OCI-LY1 (cell line): ENCODE measurements at regions not wholly inside any gene's neighbourhood (a gene's known extent, or its start where the extent isn't known, plus 50 kb on each side); places are given as distances from the start of the nearest gene placed in this dataset.

Experiments
- H2AFZ ChIP-seq: fragments of 200-600 bp; sonication (generic), shearing (Covaris generic); 2 replicates; pipeline ENCODE4 v1.6.0; 2014; ENCODE audit warnings: antibody characterized with exemption, mild to moderate bottlenecking, low read length
- H3F3A ChIP-seq: fragments of 200-600 bp; sonication (generic), shearing (Covaris generic); 2 replicates; pipeline ENCODE4 v1.6.0; 2014; ENCODE audit warnings: mild to moderate bottlenecking, antibody characterized with exemption, low read length, moderate library complexity; ENCODE audit not compliant: insufficient read depth
- H3K27ac ChIP-seq: fragments of 200-600 bp; sonication (generic); 2 replicates; pipeline ENCODE4 v1.5.1; 2014; ENCODE audit warnings: low read length, mixed run types, mild to moderate bottlenecking, low read depth; ENCODE audit not compliant: poor library complexity, severe bottlenecking
- H3K27me3 ChIP-seq: fragments of 200-600 bp; sonication (generic); 2 replicates; pipeline ENCODE4 v1.6.0; 2014; ENCODE audit warnings: antibody characterized with exemption, mild to moderate bottlenecking, low read length, moderate library complexity; ENCODE audit not compliant: insufficient read depth
- H3K36me3 ChIP-seq: fragments of 200-600 bp; sonication (generic); 2 replicates; pipeline ENCODE4 v1.6.1; 2014; ENCODE audit warnings: mild to moderate bottlenecking, antibody characterized with exemption, low read length, moderate library complexity, mixed read lengths; ENCODE audit not compliant: insufficient read depth
- H3K4me1 ChIP-seq: fragments of 200-600 bp; sonication (generic); 2 replicates; pipeline ENCODE4 v1.5.1; 2014; ENCODE audit warnings: mild to moderate bottlenecking, low read length, moderate library complexity; ENCODE audit not compliant: insufficient read depth, severe bottlenecking
- H3K4me2 ChIP-seq: fragments of 200-600 bp; sonication (generic), shearing (Covaris generic); 2 replicates; pipeline ENCODE4 v1.6.1; 2014; ENCODE audit warnings: low read length
- H3K4me3 ChIP-seq: fragments of 200-600 bp; sonication (generic); 2 replicates; pipeline ENCODE4 v1.5.1; 2014; ENCODE audit warnings: low read length, low read depth, mild to moderate bottlenecking, mixed read lengths; ENCODE audit not compliant: poor library complexity, severe bottlenecking
- H3K79me2 ChIP-seq: fragments of 200-600 bp; shearing (Covaris generic); 2 replicates; pipeline ENCODE4 v1.6.1; 2016; ENCODE audit warnings: mixed run types, low read length, mixed read lengths; ENCODE audit not compliant: insufficient read depth
- H3K9ac ChIP-seq: fragments of 200-600 bp; sonication (generic), shearing (Covaris generic); 2 replicates; pipeline ENCODE4 v1.6.1; 2014; ENCODE audit warnings: mild to moderate bottlenecking, low read length, mixed read lengths
- H3K9me2 ChIP-seq: fragments of 200-600 bp; sonication (generic), shearing (Covaris generic); 2 replicates; pipeline ENCODE4 v1.6.1; 2014; ENCODE audit warnings: low read depth, mild to moderate bottlenecking, low read length, mixed read lengths
- H3K9me3 ChIP-seq: fragments of 200-600 bp; shearing (Covaris generic); 2 replicates; pipeline ENCODE4 v1.6.1; 2014; ENCODE audit warnings: low read length, mixed read lengths
- H4K20me1 ChIP-seq: fragments of 200-600 bp; sonication (generic), shearing (Covaris generic); 2 replicates; pipeline ENCODE4 v1.6.0; 2016; ENCODE audit warnings: mild to moderate bottlenecking, low read length; ENCODE audit not compliant: insufficient read depth
- EZH2 ChIP-seq: fragments of 200-600 bp; sonication (generic), shearing (Covaris generic); IDR thresholded peaks from 2 replicates; pipeline ENCODE4 v1.8.0; 2017; ENCODE audit warnings: borderline replicate concordance, mixed run types, mild to moderate bottlenecking, antibody characterized with exemption, low read length, moderate library complexity, mixed read lengths
- TF ChIP-seq, protein P1 (sequence below): fragments of 200-600 bp; sonication (generic), shearing (Covaris generic); IDR thresholded peaks from 2 replicates; pipeline ENCODE4 v1.5.1; 2017; ENCODE audit warnings: mild to moderate bottlenecking, antibody characterized with exemption, low read length, moderate library complexity, mixed read lengths

GRCh38 chrX:8067754-8068462, 103.2 kb downstream of the VCX2 start:
- no peak overlapping the region for H3K9ac ChIP-seq
- no peaks in the 10 kb centered on the region for H3F3A ChIP-seq
- no peak overlapping the region for H2AFZ ChIP-seq
- no peak for TF ChIP-seq EZH2
- TF ChIP-seq, protein P1, sequence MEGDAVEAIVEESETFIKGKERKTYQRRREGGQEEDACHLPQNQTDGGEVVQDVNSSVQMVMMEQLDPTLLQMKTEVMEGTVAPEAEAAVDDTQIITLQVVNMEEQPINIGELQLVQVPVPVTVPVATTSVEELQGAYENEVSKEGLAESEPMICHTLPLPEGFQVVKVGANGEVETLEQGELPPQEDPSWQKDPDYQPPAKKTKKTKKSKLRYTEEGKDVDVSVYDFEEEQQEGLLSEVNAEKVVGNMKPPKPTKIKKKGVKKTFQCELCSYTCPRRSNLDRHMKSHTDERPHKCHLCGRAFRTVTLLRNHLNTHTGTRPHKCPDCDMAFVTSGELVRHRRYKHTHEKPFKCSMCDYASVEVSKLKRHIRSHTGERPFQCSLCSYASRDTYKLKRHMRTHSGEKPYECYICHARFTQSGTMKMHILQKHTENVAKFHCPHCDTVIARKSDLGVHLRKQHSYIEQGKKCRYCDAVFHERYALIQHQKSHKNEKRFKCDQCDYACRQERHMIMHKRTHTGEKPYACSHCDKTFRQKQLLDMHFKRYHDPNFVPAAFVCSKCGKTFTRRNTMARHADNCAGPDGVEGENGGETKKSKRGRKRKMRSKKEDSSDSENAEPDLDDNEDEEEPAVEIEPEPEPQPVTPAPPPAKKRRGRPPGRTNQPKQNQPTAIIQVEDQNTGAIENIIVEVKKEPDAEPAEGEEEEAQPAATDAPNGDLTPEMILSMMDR = no peak
- H3K36me3 ChIP-seq = no peaks in the 10 kb centered on the region
- H4K20me1 ChIP-seq = no peaks in the 10 kb centered on the region
- H3K4me3 ChIP-seq = no peak overlapping the region
- no peaks in the 10 kb centered on the region for H3K9me3 ChIP-seq
- no peaks in the 10 kb centered on the region for H3K9me2 ChIP-seq
- no peak overlapping the region for H3K27ac ChIP-seq
- no peaks in the 10 kb centered on the region for H3K4me1 ChIP-seq
- no peaks in the 10 kb centered on the region for H3K27me3 ChIP-seq
- H3K79me2 ChIP-seq = no peaks in the 10 kb centered on the region
- H3K4me2 ChIP-seq = no peak overlapping the region

- Histone ChIP-seq H3K4me1 (no peaks in the 10 kb centered on the region), H3K36me3 (no peaks in the 10 kb centered on the region), H3K9me3 (no peaks in the 10 kb centered on the region), H3K27ac (no peak overlapping the region), H4K20me1 (no peaks in the 10 kb centered on the region), H3K9ac (no peak overlapping the region), H3F3A (no peaks in the 10 kb centered on the region), H3K4me3 (no peak overlapping the region), H3K4me2 (no peak overlapping the region), H2AFZ (no peak overlapping the region), H3K79me2 (no peaks in the 10 kb centered on the region), H3K27me3 (no peaks in the 10 kb centered on the region), H3K9me2 (no peaks in the 10 kb centered on the region)
- no peak for TF ChIP-seq EZH2
- TF ChIP-seq, protein P1 = no peak
Observed at GRCh38 chrX:8052909-8053308, 118.2 kb downstream of the VCX2 start.

- no peaks in the 10 kb centered on the region for H3K36me3 ChIP-seq
- no peak overlapping the region for H3K27ac ChIP-seq
- H3K9me2 ChIP-seq = no peaks in the 10 kb centered on the region
- H3K4me1 ChIP-seq = no peaks in the 10 kb centered on the region
- no peaks in the 10 kb centered on the region for H4K20me1 ChIP-seq
- no peaks in the 10 kb centered on the region for H3K9me3 ChIP-seq
- H3K9ac ChIP-seq = no peak overlapping the region
- H3K4me2 ChIP-seq = no peak overlapping the region
- H3F3A ChIP-seq = no peaks in the 10 kb centered on the region
- H3K27me3 ChIP-seq = no peaks in the 10 kb centered on the region
- H3K4me3 ChIP-seq = no peak overlapping the region
- TF ChIP-seq EZH2 = no peak
- TF ChIP-seq, protein P1 = no peak
- no peak overlapping the region for H2AFZ ChIP-seq
- H3K79me2 ChIP-seq = no peaks in the 10 kb centered on the region
Observed at GRCh38 chrX:8049827-8050226, 121.2 kb downstream of the VCX2 start.
